A673 (cell line): ENCODE measurements at regions not wholly inside any gene's neighbourhood (a gene's known extent, or its start where the extent isn't known, plus 50 kb on each side); places are given as distances from the start of the nearest gene placed in this dataset.

ENCODE experiments used
- BruUV-seq: library from RNA; stranded (reverse); fragments of 400-500 nt; replicated peaks from 2 replicates; lab custom pipeline; 2021; lab: Mats Ljungman, UMichigan
- CTCF ChIA-PET: fragments of 300-600 bp; sonication (Branson Sonifier 250); formaldehyde crosslinking; loops from one replicate; lab custom pipeline; 2022; ENCODE audit warnings: antibody characterized with exemption; lab: Charles Lee
- POLR2A ChIA-PET: fragments of 300-600 bp; sonication (Branson Sonifier 250); formaldehyde crosslinking; loops from one replicate; lab custom pipeline; 2022; ENCODE audit warnings: antibody characterized with exemption; ENCODE audit not compliant: low non-redundant PET; lab: Charles Lee
- DNase-seq: peaks from one replicate; pipeline ENCODE4 v3.0.0-alpha.2; 2015; ENCODE audit warnings: low spot score
- H3K27ac ChIP-seq: fragments of 200-600 bp; sonication (generic); 2 replicates; pipeline ENCODE4 v1.5.1; 2016; ENCODE audit warnings: mixed run types, low read depth, mild to moderate bottlenecking, mixed read lengths, antibody characterized with exemption, low read length; ENCODE audit not compliant: poor library complexity, severe bottlenecking
- H3K27me3 ChIP-seq: fragments of 200-600 bp; sonication (generic); replicated peaks from 2 replicates; pipeline ENCODE4 v1.6.1; 2017; ENCODE audit warnings: mixed run types, low read depth, mild to moderate bottlenecking, mixed read lengths, antibody characterized with exemption, low read length; ENCODE audit not compliant: insufficient read depth, poor library complexity
- H3K36me3 ChIP-seq: fragments of 200-600 bp; sonication (generic); 2 replicates; pipeline ENCODE4 v1.6.1; 2016; ENCODE audit warnings: mixed run types, mild to moderate bottlenecking, mixed read lengths, antibody characterized with exemption, low read length; ENCODE audit not compliant: insufficient read depth, poor library complexity, severe bottlenecking
- H3K4me1 ChIP-seq: fragments of 200-600 bp; sonication (generic); 2 replicates; pipeline ENCODE4 v1.6.1; 2017; ENCODE audit warnings: mixed run types, mild to moderate bottlenecking, mixed read lengths, antibody characterized with exemption, low read length; ENCODE audit not compliant: insufficient read depth, poor library complexity, severe bottlenecking
- H3K4me3 ChIP-seq: fragments of 200-600 bp; sonication (generic); 2 replicates; pipeline ENCODE4 v1.5.1; 2016; ENCODE audit warnings: low read depth, mixed run types, mild to moderate bottlenecking, mixed read lengths, low read length; ENCODE audit not compliant: poor library complexity, severe bottlenecking
- H3K9me3 ChIP-seq: fragments of 200-600 bp; sonication (generic); 2 replicates; pipeline ENCODE4 v1.6.1; 2016; ENCODE audit warnings: mixed run types, low read depth, mild to moderate bottlenecking, mixed read lengths, antibody characterized with exemption, low read length; ENCODE audit not compliant: poor library complexity, severe bottlenecking
- CTCF ChIP-seq: fragments of 300-800, 200-600 bp; sonication (generic); conservative IDR thresholded peaks from 2 replicates; pipeline ENCODE4 v1.5.1; 2017; ENCODE audit warnings: low read depth, mild to moderate bottlenecking, antibody characterized with exemption, low read length, moderate library complexity, mixed read lengths
- EZH2 ChIP-seq: fragments of 200-600 bp; sonication (generic); IDR thresholded peaks from 2 replicates; pipeline ENCODE4 v1.6.1; 2017; ENCODE audit warnings: borderline replicate concordance, low read depth, mild to moderate bottlenecking, mixed read lengths, antibody characterized with exemption, low read length; ENCODE audit not compliant: poor library complexity, severe bottlenecking
- intact Hi-C: fragments of 100-400 bp; cut with micrococcal nuclease; formaldehyde crosslinking; loops from one replicate; pipeline ENCODE4 v1.10.0; 2022; ENCODE audit not compliant: unreplicated experiment

GRCh38 chr4:16448241-16448840, 222.1 kb upstream of the TAPT1 start:
- H3K27ac ChIP-seq = no peak overlapping the region
- CTCF ChIA-PET = no interaction called here
- POLR2A ChIA-PET = interaction anchor here (0.7 kb wide), 1 partner anchor 1041 kb away, joined by 3 read pairs; no protein-coding TSS in a partner anchor
- H3K36me3 ChIP-seq = no peaks in the 10 kb centered on the region
- intact Hi-C loops = loop anchor here (10.0 kb wide), 2 partner anchors 424 to 996 kb away; no protein-coding TSS in a partner anchor
- no peak for DNase-seq
- H3K9me3 ChIP-seq = no peaks in the 10 kb centered on the region
- TF ChIP-seq CTCF = no peak
- TF ChIP-seq EZH2 = no peak
- no peaks in the 10 kb centered on the region for H3K27me3 ChIP-seq
- H3K4me3 ChIP-seq = no peak overlapping the region
- H3K4me1 ChIP-seq = no peaks in the 10 kb centered on the region
- no TSS peak for BruUV-seq

GRCh38 chr4:16443504-16444088, 217.3 kb upstream of the TAPT1 start:
- peak; percentile 74 for DNase-seq
- H3K4me3 ChIP-seq = no peak overlapping the region

GRCh38 chr4:16442296-16442695, 216.0 kb upstream of the TAPT1 start:
- POLR2A ChIA-PET = no interaction called here
- Histone ChIP-seq H3K4me3 (no peak overlapping the region), H3K27ac (no peak overlapping the region), H3K4me1 (no peaks in the 10 kb centered on the region), H3K36me3 (no peaks in the 10 kb centered on the region), H3K27me3 (no peaks in the 10 kb centered on the region), H3K9me3 (no peaks in the 10 kb centered on the region)
- CTCF ChIA-PET = no interaction called here
- intact Hi-C loops = loop anchor here (10.0 kb wide), 2 partner anchors 417 to 1003 kb away; no protein-coding TSS in a partner anchor
- no peak for DNase-seq
- no TSS peak for BruUV-seq
- TF ChIP-seq CTCF = no peak

More at GRCh38 chr4:16443504-16444088, 217.3 kb upstream of the TAPT1 start:
- Histone ChIP-seq H3K4me1 (no peaks in the 10 kb centered on the region), H3K27me3 (no peaks in the 10 kb centered on the region), H3K27ac (no peak overlapping the region), H3K9me3 (no peaks in the 10 kb centered on the region), H3K36me3 (no peaks in the 10 kb centered on the region)
- intact Hi-C loops = loop anchor here (1.0 to 10.0 kb wide), 3 partner anchors 153 to 1001 kb away; no protein-coding TSS in a partner anchor
- ChIA-PET POLR2A (no interaction called here), CTCF (no interaction called here)
- BruUV-seq = no TSS peak
- TF ChIP-seq EZH2 (no peak), CTCF (peak; percentile 74)
